Astrocyte of the cerebellum (primary cell): ENCODE measurements at regions not wholly inside any gene's neighbourhood (a gene's known extent, or its start where the extent isn't known, plus 50 kb on each side); places are given as distances from the start of the nearest gene placed in this dataset.

ENCODE experiments used
- DNase-seq: peaks from one replicate; pipeline ENCODE4 v3.0.0-alpha.2; 2011; ENCODE audit warnings: low read depth
- H3K4me3 ChIP-seq: 2 replicates; pipeline ENCODE4 v1.5.1; 2011; ENCODE audit warnings: mild to moderate bottlenecking, low read depth, low read length, moderate library complexity
- in situ Hi-C: cut with HindIII; loops from 2 replicates; pipeline ENCODE4 v1.10.0; 2017; ENCODE audit warnings: low sequenced_read_pairs
- TF ChIP-seq, protein P1 (sequence below): IDR thresholded peaks from 2 replicates; pipeline ENCODE4 v1.5.1; 2012; ENCODE audit warnings: low read length, low read depth, moderate library complexity, mild to moderate bottlenecking; ENCODE audit errors: missing control alignments

DNA sequence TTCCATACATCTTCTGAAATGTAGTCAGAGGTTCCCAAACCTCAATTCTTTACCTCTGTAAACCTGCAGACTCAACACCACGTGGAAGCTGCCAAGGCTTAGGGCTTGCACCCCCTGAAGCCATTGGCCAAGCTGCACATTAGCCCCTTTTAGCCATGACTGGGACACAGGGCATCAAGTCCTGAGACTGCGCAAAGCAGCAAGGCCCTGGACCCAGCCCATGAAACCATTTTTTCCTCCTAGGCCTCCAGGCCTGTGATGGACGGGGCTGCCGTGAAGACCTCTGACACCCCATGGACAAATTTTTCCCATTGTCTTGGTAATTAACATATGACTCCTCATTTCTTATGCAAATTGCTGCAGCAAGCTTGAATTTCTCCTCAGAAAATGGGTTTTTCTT is 727.8 kb downstream of the C6orf118 start:
- in situ Hi-C loops, result no loop called here
- H3K4me3 ChIP-seq, result no peak overlapping the region
- TF ChIP-seq, protein P1, sequence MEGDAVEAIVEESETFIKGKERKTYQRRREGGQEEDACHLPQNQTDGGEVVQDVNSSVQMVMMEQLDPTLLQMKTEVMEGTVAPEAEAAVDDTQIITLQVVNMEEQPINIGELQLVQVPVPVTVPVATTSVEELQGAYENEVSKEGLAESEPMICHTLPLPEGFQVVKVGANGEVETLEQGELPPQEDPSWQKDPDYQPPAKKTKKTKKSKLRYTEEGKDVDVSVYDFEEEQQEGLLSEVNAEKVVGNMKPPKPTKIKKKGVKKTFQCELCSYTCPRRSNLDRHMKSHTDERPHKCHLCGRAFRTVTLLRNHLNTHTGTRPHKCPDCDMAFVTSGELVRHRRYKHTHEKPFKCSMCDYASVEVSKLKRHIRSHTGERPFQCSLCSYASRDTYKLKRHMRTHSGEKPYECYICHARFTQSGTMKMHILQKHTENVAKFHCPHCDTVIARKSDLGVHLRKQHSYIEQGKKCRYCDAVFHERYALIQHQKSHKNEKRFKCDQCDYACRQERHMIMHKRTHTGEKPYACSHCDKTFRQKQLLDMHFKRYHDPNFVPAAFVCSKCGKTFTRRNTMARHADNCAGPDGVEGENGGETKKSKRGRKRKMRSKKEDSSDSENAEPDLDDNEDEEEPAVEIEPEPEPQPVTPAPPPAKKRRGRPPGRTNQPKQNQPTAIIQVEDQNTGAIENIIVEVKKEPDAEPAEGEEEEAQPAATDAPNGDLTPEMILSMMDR, result no peak
- no peak for DNase-seq

DNA sequence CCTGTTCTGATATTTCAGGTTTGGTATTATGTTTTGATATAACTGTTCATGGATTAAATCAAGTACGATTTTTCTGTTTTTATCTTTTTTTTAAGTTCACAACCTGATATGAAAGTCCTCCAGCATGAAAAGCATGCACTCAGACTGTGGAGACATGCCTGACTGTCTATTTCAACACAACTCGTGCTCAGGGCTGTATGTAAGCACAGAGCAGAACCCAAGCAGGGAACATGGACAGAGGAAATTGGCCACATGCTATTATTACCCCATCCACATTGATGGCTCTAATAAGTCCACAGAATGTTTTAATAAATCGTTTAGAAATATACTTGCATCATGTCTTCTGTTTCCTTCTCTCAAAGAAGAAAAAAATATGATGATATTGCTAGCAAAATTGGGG is 730.4 kb downstream of the C6orf118 start:
- no peak overlapping the region for H3K4me3 ChIP-seq
- no peak for DNase-seq
- TF ChIP-seq, protein P1, result no peak
- in situ Hi-C loops, result no loop called here

DNA sequence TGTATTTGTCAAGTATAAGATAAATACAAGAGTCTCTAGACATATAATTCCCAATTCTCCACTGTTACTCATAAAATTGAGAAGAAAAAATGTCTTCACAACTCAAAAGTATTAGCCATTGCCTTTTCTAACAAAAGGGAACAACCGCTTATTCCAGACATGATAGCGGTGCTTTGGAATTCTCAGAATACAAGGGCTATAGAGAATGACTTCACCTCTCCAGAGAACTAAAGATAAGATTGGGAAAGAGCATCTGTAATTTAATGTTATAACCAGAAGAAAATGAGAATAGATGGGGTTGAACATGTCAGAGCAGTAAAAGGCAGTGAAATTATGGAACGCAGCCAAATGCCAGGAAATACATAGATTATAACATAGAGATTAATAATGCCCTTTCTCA is 730.8 kb downstream of the C6orf118 start:
- no peak overlapping the region for H3K4me3 ChIP-seq
- no peak for DNase-seq
- in situ Hi-C loops, result no loop called here
- TF ChIP-seq, protein P1, result no peak

DNA sequence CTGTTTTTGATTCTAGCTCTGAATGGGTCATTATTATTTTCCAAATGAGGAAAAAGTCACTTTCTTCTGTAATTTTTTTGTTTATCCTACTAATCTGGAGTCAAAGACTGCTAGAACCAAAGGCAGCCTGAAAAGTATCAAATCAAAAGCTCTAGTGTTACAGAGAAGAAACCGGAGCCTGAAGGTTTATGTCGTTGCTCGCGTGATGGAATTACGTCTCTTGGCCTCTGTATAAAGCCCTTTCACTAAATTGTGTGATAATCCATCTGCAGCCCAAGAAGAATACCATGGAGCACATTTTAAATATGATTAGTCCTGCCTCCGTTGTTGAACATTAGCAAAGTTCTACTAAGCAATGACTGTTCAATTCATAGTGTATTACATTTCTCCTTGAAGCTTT is 738.6 kb downstream of the C6orf118 start:
- TF ChIP-seq, protein P1, result no peak
- no peak overlapping the region for H3K4me3 ChIP-seq
- in situ Hi-C loops, result no loop called here
- DNase-seq, result no peak

DNA sequence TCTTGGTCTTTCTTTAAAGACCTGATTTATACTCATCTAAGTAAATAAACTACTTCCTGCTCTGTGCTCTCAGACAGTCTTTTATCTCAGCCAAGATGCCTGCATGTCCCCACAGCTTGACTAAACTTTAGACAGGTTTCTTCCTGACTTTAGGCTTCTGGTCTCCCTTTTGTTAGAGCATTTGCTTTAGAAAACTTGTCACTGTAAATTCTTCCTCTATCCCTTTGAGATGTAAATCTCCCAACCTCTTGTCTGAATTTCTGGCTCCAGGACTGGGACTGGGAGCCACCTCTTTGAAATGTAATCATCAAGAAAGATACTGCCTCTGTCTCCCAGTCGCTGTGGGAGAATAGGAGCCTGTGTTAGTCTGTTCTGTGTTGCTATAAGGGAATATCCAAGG is 739.9 kb downstream of the C6orf118 start:
- TF ChIP-seq, protein P1, result no peak
- DNase-seq, result no peak
- no peak overlapping the region for H3K4me3 ChIP-seq
- in situ Hi-C loops, result no loop called here

DNA sequence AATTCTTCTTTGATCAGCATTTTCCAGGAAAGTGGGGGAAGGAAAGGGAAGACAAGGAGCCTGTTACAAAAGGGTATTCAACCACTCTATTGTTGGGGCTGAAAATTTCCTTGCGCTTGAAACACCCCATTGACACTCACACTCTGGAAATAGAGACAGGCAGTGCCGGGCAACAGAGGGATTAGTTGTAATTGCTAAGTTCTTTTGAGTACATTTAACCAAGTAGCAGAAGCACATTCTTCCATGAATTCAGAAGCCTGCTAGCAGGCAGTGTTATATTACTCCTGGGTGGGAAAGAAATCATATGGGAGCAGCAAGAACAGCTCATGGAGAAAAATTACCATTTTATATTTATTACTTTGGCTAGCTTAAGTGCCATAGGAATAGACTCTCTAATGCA is 745.5 kb downstream of the C6orf118 start:
- in situ Hi-C loops, result no loop called here
- no peak for DNase-seq
- TF ChIP-seq, protein P1, result no peak
- no peak overlapping the region for H3K4me3 ChIP-seq

DNA sequence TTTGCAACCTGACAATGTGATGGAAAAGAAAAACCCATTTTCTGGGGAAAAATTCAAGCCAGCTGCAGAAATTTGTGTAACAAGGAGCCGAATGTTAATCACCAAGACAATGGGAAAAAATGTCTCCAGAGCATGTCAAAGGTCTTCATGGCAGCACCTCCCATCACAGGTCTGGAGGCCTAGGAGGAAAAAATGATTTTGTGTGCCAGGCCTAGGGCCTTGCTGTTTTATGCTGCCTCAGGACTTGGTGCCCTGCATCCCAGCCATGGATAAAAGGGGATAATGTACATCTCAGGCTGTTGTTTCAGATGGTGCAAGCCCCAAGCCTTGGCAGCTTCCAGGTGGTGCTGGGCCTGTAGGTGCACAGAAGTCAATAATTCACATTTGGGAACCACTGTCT is 747.7 kb downstream of the C6orf118 start:
- no peak for DNase-seq
- no peak overlapping the region for H3K4me3 ChIP-seq
- TF ChIP-seq, protein P1, result no peak
- in situ Hi-C loops, result no loop called here
